Endodermal cell (in vitro differentiated cells): ENCODE measurements at regions not wholly inside any gene's neighbourhood (a gene's known extent, or its start where the extent isn't known, plus 50 kb on each side); places are given as distances from the start of the nearest gene placed in this dataset.

Experiments used
- DNase-seq: peaks from one replicate; pipeline ENCODE4 v3.0.0-alpha.2; 2017
- H3K27ac ChIP-seq: 2 replicates; pipeline ENCODE4 v1.5.1; 2013; ENCODE audit warnings: mild to moderate bottlenecking, low read depth, low read length, moderate library complexity
- H3K27me3 ChIP-seq: 2 replicates; pipeline ENCODE4 v1.6.1; 2013; ENCODE audit warnings: mild to moderate bottlenecking, low read length, moderate library complexity; ENCODE audit not compliant: insufficient read depth, control insufficient read depth, poor library complexity, severe bottlenecking
- H3K36me3 ChIP-seq: 2 replicates; pipeline ENCODE4 v1.7.0; 2013; ENCODE audit warnings: mild to moderate bottlenecking, low read length, moderate library complexity; ENCODE audit not compliant: control insufficient read depth, insufficient read depth
- H3K4me1 ChIP-seq: one replicate; pipeline ENCODE4 v1.7.0; 2013; ENCODE audit warnings: low read length; ENCODE audit not compliant: control insufficient read depth, insufficient read depth
- H3K4me3 ChIP-seq: 2 replicates; pipeline ENCODE4 v1.5.1; 2013; ENCODE audit warnings: mild to moderate bottlenecking, low read length, moderate library complexity
- H3K9ac ChIP-seq: 2 replicates; pipeline ENCODE4 v1.6.1; 2013; ENCODE audit warnings: mild to moderate bottlenecking, low read length, moderate library complexity; ENCODE audit not compliant: poor library complexity, severe bottlenecking; ENCODE audit errors: extremely low read depth
- H3K9me3 ChIP-seq: 2 replicates; pipeline ENCODE4 v1.6.1; 2013; ENCODE audit warnings: mild to moderate bottlenecking, low read length, moderate library complexity; ENCODE audit not compliant: control insufficient read depth
- H3K27ac Mint-ChIP-seq: 2 replicates; pipeline ENCODE4 v1.8.0; 2020; ENCODE audit warnings: mixed read lengths
- H3K27me3 Mint-ChIP-seq: 2 replicates; pipeline ENCODE4 v1.8.0; 2021; ENCODE audit warnings: mild to moderate bottlenecking, mixed read lengths; ENCODE audit not compliant: insufficient read depth
- H3K36me3 Mint-ChIP-seq: 2 replicates; pipeline ENCODE4 v1.8.0; 2020; ENCODE audit warnings: low read depth, mixed read lengths
- H3K4me1 Mint-ChIP-seq: 2 replicates; pipeline ENCODE4 v1.8.0; 2020; ENCODE audit warnings: mixed read lengths
- H3K4me3 Mint-ChIP-seq: 2 replicates; pipeline ENCODE4 v1.8.0; 2020; ENCODE audit warnings: mild to moderate bottlenecking, moderate library complexity, mixed read lengths
- H3K9me3 Mint-ChIP-seq: 2 replicates; pipeline ENCODE4 v1.8.0; 2020; ENCODE audit warnings: mild to moderate bottlenecking, mixed read lengths
- WGBS, 2 experiments: methylation state at CpG; one replicate each; pipeline versions ENCODE4 v1.1.5 to v1.1.7; 2013; ENCODE audit warnings: missing lambda C conversion rate in 2 of 2, mixed read lengths in 1 of 2; ENCODE audit not compliant: insufficient coverage in 1 of 2, insufficient read length in 1 of 2; 5-methylcytosine and 5-hydroxymethylcytosine counted together
- TF ChIP-seq, protein P1 (sequence below): fragments of 200-600 bp; sonication (generic); conservative IDR thresholded peaks from 2 replicates; pipeline ENCODE4 v1.5.0; 2021; ENCODE audit warnings: antibody characterized with exemption, mild to moderate bottlenecking

DNA sequence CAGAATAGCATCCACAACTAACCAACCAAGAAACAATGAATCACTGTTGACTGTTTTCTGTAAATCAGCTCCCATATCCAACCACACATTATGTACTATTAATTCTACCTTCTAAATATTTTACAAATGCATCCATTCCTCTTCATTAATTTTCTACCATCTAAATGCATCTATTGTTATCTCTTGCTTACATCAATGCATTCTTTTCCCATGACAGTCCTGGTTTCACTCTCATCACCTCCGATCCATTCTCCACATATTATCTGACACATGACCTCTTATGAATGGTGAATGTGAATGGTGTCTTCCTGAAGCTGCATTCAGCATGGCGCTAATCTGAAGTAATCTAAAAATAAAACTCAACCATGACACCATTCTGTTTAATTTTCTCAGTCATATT is 153.8 kb upstream of the CALCR start:
- H3K36me3 ChIP-seq = peaks cover 48% of the 10 kb centered on the region
- Mint-ChIP-seq H3K4me3 (no peak overlapping the region), H3K4me1 (no peaks in the 10 kb centered on the region), H3K36me3 (peaks cover 35% of the 10 kb centered on the region), H3K27me3 (no peaks in the 10 kb centered on the region), H3K9me3 (peaks cover 6% of the 10 kb centered on the region), H3K27ac (no peak overlapping the region)
- H3K9me3 ChIP-seq = peaks cover 35% of the 10 kb centered on the region
- no peak overlapping the region for H3K4me3 ChIP-seq
- WGBS, 2 experiments = 93% methylated on average over 2 of the region's 2 CpGs; no CpG with 5 or more reads in 1 of the 2 experiments
- TF ChIP-seq, protein P1, sequence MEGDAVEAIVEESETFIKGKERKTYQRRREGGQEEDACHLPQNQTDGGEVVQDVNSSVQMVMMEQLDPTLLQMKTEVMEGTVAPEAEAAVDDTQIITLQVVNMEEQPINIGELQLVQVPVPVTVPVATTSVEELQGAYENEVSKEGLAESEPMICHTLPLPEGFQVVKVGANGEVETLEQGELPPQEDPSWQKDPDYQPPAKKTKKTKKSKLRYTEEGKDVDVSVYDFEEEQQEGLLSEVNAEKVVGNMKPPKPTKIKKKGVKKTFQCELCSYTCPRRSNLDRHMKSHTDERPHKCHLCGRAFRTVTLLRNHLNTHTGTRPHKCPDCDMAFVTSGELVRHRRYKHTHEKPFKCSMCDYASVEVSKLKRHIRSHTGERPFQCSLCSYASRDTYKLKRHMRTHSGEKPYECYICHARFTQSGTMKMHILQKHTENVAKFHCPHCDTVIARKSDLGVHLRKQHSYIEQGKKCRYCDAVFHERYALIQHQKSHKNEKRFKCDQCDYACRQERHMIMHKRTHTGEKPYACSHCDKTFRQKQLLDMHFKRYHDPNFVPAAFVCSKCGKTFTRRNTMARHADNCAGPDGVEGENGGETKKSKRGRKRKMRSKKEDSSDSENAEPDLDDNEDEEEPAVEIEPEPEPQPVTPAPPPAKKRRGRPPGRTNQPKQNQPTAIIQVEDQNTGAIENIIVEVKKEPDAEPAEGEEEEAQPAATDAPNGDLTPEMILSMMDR = no peak
- no peaks in the 10 kb centered on the region for H3K27me3 ChIP-seq
- DNase-seq = no peak
- no peak overlapping the region for H3K27ac ChIP-seq
- no peak overlapping the region for H3K9ac ChIP-seq
- H3K4me1 ChIP-seq = no peaks in the 10 kb centered on the region

DNA sequence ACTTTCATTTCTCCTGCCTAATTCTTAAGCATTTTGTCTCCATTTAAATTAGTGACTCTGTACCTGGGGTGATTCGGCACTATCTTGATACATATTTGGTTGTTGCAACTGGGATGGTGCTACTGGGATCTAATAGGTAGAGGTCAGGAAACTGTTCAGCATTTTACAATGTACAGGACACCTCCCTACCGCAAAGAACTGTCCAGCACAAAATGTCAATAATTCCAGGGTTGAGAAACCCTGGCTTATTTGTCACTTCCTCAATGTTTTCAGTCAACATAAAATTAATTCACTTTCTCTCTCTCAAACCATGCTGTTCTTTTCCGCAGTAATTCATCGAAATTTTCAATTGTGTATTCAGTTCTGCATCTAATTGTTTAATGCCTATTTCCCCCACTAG is 151.4 kb upstream of the CALCR start:
- no peak overlapping the region for H3K27ac Mint-ChIP-seq
- H3K4me1 Mint-ChIP-seq = peaks cover 4% of the 10 kb centered on the region
- H3K36me3 ChIP-seq = peaks cover 33% of the 10 kb centered on the region
- H3K27me3 Mint-ChIP-seq = no peaks in the 10 kb centered on the region
- no peak for DNase-seq
- no peak overlapping the region for H3K27ac ChIP-seq
- peaks cover 3% of the 10 kb centered on the region for H3K4me1 ChIP-seq
- no peaks in the 10 kb centered on the region for H3K27me3 ChIP-seq
- 95 to 100% methylated on average over 2 to 4 of the region's 4 CpGs for WGBS, 2 experiments
- H3K9me3 Mint-ChIP-seq = no peaks in the 10 kb centered on the region
- no peak overlapping the region for H3K4me3 Mint-ChIP-seq
- H3K9ac ChIP-seq = no peak overlapping the region
- TF ChIP-seq, protein P1 = no peak
- peaks cover 22% of the 10 kb centered on the region for H3K9me3 ChIP-seq
- H3K4me3 ChIP-seq = no peak overlapping the region
- H3K36me3 Mint-ChIP-seq = peaks cover 19% of the 10 kb centered on the region

DNA sequence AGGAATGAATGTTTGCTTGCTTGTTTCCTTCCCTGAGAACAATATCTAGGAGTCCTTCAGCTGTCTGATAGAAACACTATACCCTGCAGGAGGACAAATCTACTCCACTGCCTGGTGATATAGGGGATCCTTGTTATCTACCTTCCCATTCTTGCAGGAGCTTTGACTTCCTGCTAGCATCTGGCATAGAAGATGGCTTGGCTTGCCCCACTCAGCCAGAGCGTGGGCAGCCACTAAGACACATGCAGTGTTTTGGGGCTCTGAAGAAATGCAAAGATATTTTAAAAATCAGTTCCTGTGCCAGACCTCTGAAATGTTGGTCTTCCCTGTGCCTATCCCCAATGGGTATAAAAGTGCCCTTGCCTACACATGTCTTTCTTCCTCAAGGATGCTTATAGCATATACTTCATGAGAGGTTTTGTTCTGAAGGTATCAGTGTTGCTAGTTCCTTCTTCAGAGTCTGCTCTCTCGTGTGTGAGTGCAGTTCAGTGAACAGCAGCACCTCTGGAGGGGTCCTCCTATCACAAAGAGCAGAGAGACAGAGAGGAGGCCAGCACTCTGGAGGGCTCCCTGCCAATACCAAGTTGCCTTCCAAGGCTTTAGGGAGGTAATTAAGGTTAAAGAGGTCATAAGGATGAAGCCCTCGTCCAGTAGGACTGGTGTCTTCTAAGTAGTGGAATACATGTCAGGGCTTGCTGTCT is 149.1 kb upstream of the CALCR start:
- no peak overlapping the region for H3K4me3 ChIP-seq
- H3K9me3 ChIP-seq = peaks cover 9% of the 10 kb centered on the region
- no peaks in the 10 kb centered on the region for H3K27me3 Mint-ChIP-seq
- H3K36me3 Mint-ChIP-seq = peaks cover 8% of the 10 kb centered on the region
- peaks cover 13% of the 10 kb centered on the region for H3K4me1 Mint-ChIP-seq
- WGBS, 2 experiments = 67 to 79% methylated on average over 1 to 3 of the region's 3 CpGs
- no peaks in the 10 kb centered on the region for H3K27me3 ChIP-seq
- DNase-seq = no peak
- H3K36me3 ChIP-seq = peaks cover 23% of the 10 kb centered on the region
- H3K4me1 ChIP-seq = peaks cover 3% of the 10 kb centered on the region
- H3K27ac ChIP-seq = no peak overlapping the region
- no peak overlapping the region for H3K4me3 Mint-ChIP-seq
- H3K9me3 Mint-ChIP-seq = no peaks in the 10 kb centered on the region
- H3K27ac Mint-ChIP-seq = no peak overlapping the region
- no peak overlapping the region for H3K9ac ChIP-seq
- TF ChIP-seq, protein P1 = no peak
